ENCODE measurements at regions not wholly inside any gene's neighbourhood (a gene's known extent, or its start where the extent isn't known, plus 50 kb on each side); places are given as distances from the start of the nearest gene placed in this dataset.

GRCh38 chr5:124079062-124079461 is 567.1 kb downstream of the CSNK1G3 start:
- no peak for TF ChIP-seq Cebpa-rat (IDR thresholded peaks at IDR 0.05)
- no peaks in the 10 kb centered on the region for H3K36me3 ChIP-seq

DNA sequence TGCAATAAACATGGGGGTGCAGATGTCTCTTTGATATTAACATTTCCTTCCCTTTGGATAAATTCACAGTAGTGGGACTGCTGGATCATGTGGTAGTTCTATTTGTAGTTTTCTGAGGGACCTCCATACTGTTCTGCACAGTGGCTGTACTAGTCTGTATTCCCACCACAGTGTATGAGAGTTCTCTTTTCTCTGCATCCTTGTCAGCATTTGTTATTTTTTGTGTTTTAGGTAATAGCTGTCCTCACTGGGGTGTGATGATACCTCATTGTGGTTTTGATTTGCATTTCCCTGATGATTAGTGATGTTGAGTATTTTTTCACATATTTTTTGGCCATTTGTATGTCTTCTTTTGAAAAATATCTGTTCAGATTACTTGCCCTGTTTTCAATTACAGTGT is 562.5 kb downstream of the CSNK1G3 start:
- TF ChIP-seq Cebpa-rat (IDR thresholded peaks at IDR 0.05): no peak
- no peak overlapping the region for H3K4me2 ChIP-seq
- H3K9me3 ChIP-seq (replicated peaks in 1 of 11): peaks cover 0 to 9% (median 7%) of the 10 kb centered on the region in 11 experiments; a peak in 9 of 22 replicates
- H3K36me3 ChIP-seq: no peaks in the 10 kb centered on the region
- no peaks in the 10 kb centered on the region for H4K20me1 ChIP-seq
- H3K27ac ChIP-seq: no peak overlapping the region
- no peak overlapping the region for H3K9ac ChIP-seq
- no peaks in the 10 kb centered on the region for H3K27me3 ChIP-seq
- H3K4me3 ChIP-seq: no peak overlapping the region
- H3K4me1 ChIP-seq: no peaks in the 10 kb centered on the region; a peak in 1 of 20 replicates

More at GRCh38 chr5:124079062-124079461, 567.1 kb downstream of the CSNK1G3 start:
- H4K20me1 ChIP-seq: no peaks in the 10 kb centered on the region
- no peak overlapping the region for H3K4me2 ChIP-seq
- H3K27me3 ChIP-seq: no peaks in the 10 kb centered on the region
- H3K9ac ChIP-seq: no peak overlapping the region
- H3K9me3 ChIP-seq (replicated peaks in 1 of 11): peaks cover 0 to 9% (median 7%) of the 10 kb centered on the region in 11 experiments; a peak in 9 of 22 replicates
- no peak overlapping the region for H3K4me3 ChIP-seq
- no peaks in the 10 kb centered on the region; a peak in 1 of 20 replicates for H3K4me1 ChIP-seq
- H3K27ac ChIP-seq: no peak overlapping the region

DNA sequence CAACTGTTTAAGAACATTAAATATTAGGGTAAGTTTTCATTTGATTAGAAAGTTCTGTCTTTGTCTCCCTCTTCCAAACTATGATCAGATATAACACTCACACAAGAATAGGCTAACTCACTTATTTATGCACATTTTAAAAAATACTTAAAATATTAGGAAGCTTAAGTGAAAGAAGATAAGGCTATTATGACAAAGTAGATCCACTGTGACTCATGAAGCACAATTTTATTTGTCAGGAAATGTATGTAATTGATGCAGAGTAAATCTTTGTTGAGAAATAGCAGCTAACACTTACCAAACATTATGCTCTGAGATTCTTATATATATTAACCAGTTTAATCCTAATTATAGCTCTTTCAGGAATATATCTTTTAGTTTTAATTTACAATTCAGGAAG is 560.6 kb downstream of the CSNK1G3 start:
- H3K36me3 ChIP-seq: no peaks in the 10 kb centered on the region
- no peaks in the 10 kb centered on the region for H4K20me1 ChIP-seq
- H3K4me3 ChIP-seq: no peak overlapping the region
- no peak overlapping the region for H3K4me2 ChIP-seq
- H3K27me3 ChIP-seq: no peaks in the 10 kb centered on the region
- H3K9me3 ChIP-seq (replicated peaks in 1 of 11): no peaks in the 10 kb centered on the region; a peak in 1 of 22 replicates
- no peak overlapping the region for H3K9ac ChIP-seq
- H3K4me1 ChIP-seq: no peaks in the 10 kb centered on the region; a peak in 1 of 20 replicates
- no peak for TF ChIP-seq Cebpa-rat (IDR thresholded peaks at IDR 0.05)
- H3K27ac ChIP-seq: no peak overlapping the region

DNA sequence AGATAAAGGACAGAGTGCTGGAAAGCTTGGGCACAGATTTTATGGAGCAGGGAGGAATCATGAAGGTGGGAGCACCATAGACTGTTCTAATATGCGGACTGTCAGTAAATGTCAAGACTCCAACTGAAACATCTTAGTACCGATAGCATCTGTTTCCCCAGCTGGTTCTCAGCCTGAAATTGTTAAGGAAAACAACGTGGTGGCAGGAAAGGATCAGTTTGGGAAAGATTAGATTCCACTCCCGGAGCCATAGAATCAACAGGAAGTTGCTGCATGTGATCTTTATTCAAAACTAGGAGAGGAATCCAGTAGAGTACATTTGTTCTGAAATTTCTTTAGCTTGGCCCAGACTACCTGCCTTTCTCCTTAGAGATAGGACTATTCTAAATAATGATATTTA is 559.1 kb downstream of the CSNK1G3 start:
- H3K27ac ChIP-seq: no peak overlapping the region
- no peak overlapping the region for H3K4me2 ChIP-seq
- H3K27me3 ChIP-seq: no peaks in the 10 kb centered on the region
- H3K9me3 ChIP-seq (replicated peaks in 1 of 11): no peaks in the 10 kb centered on the region; a peak in 2 of 22 replicates
- no peaks in the 10 kb centered on the region; a peak in 1 of 20 replicates for H3K4me1 ChIP-seq
- no peaks in the 10 kb centered on the region for H4K20me1 ChIP-seq
- no peak overlapping the region for H3K4me3 ChIP-seq
- no peak overlapping the region for H3K9ac ChIP-seq
- no peak for TF ChIP-seq Cebpa-rat (IDR thresholded peaks at IDR 0.05)
- no peaks in the 10 kb centered on the region for H3K36me3 ChIP-seq

DNA sequence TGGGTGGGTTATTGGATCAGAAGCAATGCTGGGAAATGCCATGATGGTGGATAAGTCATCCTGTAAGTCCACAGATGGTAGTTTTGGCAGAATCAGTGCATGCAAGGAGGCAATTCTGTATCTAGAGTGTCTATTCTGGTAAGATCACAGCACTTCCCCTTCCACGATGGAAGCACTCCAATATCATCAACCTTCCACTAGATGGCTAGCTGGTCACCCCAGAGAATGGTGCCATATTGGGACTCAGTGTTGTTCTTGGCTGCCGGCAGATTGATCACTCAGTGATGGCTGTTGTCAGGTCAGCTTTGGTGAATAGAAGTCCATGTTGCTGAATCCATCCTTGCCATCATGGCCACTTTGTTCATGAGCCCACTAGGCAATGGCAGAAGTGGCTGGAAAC is 553.5 kb downstream of the CSNK1G3 start:
- Histone ChIP-seq H3K4me3 (no peak overlapping the region), H3K36me3 (no peaks in the 10 kb centered on the region), H3K4me1 (no peaks in the 10 kb centered on the region), H3K9me3 (replicated peaks in 1 of 11) (peaks cover 0 to 4% (median 0%) of the 10 kb centered on the region in 11 experiments; a peak in 3 of 22 replicates), H3K27ac (no peak overlapping the region), H4K20me1 (no peaks in the 10 kb centered on the region), H3K9ac (no peak overlapping the region), H3K4me2 (no peak overlapping the region), H3K27me3 (no peaks in the 10 kb centered on the region)
- TF ChIP-seq Cebpa-rat (IDR thresholded peaks at IDR 0.05): no peak

DNA sequence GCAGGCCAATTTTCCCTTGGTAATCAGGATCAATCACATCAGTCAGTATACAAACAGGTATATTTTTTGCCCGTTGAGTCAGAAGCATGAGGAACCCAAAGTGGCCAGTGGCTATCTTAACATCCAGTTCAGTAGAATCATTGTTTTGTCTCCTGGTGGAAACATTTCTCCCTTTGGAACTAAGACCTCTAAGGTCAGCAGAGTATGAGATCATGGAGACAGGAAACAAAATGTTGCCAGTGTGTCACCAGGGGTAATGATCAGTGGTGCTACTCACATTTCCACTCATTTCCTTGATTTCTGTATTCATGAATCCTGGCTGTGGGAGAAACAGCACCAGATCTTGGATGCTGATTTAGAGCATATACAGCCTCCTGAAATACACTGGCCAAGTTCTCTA is 553.0 kb downstream of the CSNK1G3 start:
- Histone ChIP-seq H3K27ac (no peak overlapping the region), H3K4me1 (no peaks in the 10 kb centered on the region), H3K9me3 (replicated peaks in 1 of 11) (peaks cover 0 to 4% (median 0%) of the 10 kb centered on the region in 11 experiments; a peak in 3 of 22 replicates), H3K4me2 (no peak overlapping the region), H3K9ac (no peak overlapping the region), H3K27me3 (no peaks in the 10 kb centered on the region), H3K36me3 (no peaks in the 10 kb centered on the region), H4K20me1 (no peaks in the 10 kb centered on the region), H3K4me3 (no peak overlapping the region)
- no peak for TF ChIP-seq Cebpa-rat (IDR thresholded peaks at IDR 0.05)

GRCh38 chr5:124061663-124062062 is 549.7 kb downstream of the CSNK1G3 start:
- Histone ChIP-seq H3K4me1 (peaks cover 16 to 23% (median 19%) of the 10 kb centered on the region in 10 experiments), H3K9ac (no peak overlapping the region), H4K20me1 (no peaks in the 10 kb centered on the region), H3K36me3 (no peaks in the 10 kb centered on the region), H3K4me2 (no peak overlapping the region), H3K27me3 (no peaks in the 10 kb centered on the region), H3K9me3 (replicated peaks in 1 of 11) (peaks cover 0 to 4% (median 0%) of the 10 kb centered on the region in 11 experiments; a peak in 2 of 22 replicates), H3K27ac (no peak overlapping the region), H3K4me3 (no peak overlapping the region)
- no peak for TF ChIP-seq Cebpa-rat (IDR thresholded peaks at IDR 0.05)

DNA sequence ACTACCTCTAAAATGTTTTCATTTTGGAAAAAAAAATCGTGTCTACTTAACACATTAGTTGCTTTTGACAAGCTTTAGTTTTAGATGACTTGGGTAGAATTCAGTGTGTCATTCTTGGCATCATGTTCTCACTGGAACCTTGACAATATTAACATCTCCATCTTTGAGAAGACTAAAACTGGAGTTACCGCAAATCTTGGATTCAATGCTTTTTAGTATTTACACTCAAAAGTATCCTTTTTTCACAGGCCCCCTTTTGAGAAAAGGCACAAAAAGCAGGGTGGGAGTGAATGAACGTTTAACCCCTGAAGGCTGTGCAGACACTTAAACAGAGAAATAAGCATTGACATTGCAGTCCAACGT is 549.1 kb downstream of the CSNK1G3 start:
- Histone ChIP-seq H3K9me3 (replicated peaks in 1 of 11) (peaks cover 0 to 5% (median 0%) of the 10 kb centered on the region in 11 experiments; a peak in 3 of 22 replicates), H3K4me2 (no peak overlapping the region), H3K9ac (no peak overlapping the region), H4K20me1 (no peaks in the 10 kb centered on the region), H3K4me1 (peaks cover 20 to 29% (median 25%) of the 10 kb centered on the region in 10 experiments), H3K27ac (no peak overlapping the region), H3K36me3 (no peaks in the 10 kb centered on the region), H3K4me3 (no peak overlapping the region), H3K27me3 (0 out of 22 replicates have a peak, but pooled peaks cover 0 to 6% (median 0%) of the 10 kb centered on the region in 11 experiments)
- no peak for TF ChIP-seq Cebpa-rat (IDR thresholded peaks at IDR 0.05)

DNA sequence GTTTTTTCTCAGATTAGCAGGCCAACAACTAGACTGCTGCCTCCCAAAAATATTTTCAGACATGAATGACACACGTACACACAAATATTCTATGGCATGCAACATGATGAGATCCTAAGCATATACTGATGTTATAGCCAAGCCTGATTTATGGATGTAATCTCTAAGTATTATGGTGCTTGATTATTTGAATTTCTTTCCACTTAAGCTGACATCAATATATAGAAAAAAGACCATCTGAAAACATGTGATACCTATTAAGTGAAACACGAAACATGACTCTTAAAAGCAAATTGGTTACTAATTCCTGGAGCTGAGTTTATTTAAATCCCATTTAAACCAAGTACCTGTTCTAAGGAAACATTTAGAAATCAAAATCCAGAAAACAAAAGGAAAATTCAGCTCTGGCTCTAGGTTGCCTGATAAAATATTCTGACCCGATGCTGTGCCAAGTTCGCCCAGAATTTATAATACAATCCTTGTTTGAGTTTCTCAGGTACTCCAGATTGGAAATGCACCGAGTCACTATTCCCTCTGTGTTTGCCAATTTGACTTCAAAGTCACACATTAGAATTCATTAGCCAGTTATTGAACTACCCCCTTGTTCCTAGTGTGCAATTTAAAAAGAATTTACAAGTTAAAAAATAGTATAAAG is 548.6 kb downstream of the CSNK1G3 start:
- Histone ChIP-seq H3K4me2 (no peak overlapping the region), H3K27ac (no peak overlapping the region), H3K9me3 (replicated peaks in 1 of 11) (peaks cover 0 to 9% (median 0%) of the 10 kb centered on the region in 11 experiments; a peak in 5 of 22 replicates), H3K9ac (no peak overlapping the region), H3K4me3 (no peak overlapping the region), H3K36me3 (no peaks in the 10 kb centered on the region), H4K20me1 (no peaks in the 10 kb centered on the region), H3K27me3 (0 out of 22 replicates have a peak, but pooled peaks cover 0 to 10% (median 0%) of the 10 kb centered on the region in 11 experiments), H3K4me1 (peaks cover 20 to 33% (median 27%) of the 10 kb centered on the region in 10 experiments)
- TF ChIP-seq Cebpa-rat (IDR thresholded peaks at IDR 0.05): no peak

- Histone ChIP-seq H3K4me2 (no peak overlapping the region), H4K20me1 (no peaks in the 10 kb centered on the region), H3K27me3 (0 out of 22 replicates have a peak, but pooled peaks cover 0 to 10% (median 0%) of the 10 kb centered on the region in 11 experiments), H3K27ac (no peak overlapping the region), H3K4me1 (peaks cover 20 to 34% (median 27%) of the 10 kb centered on the region in 10 experiments), H3K9me3 (replicated peaks in 1 of 11) (peaks cover 0 to 10% (median 0%) of the 10 kb centered on the region in 11 experiments; a peak in 4 of 22 replicates), H3K9ac (no peak overlapping the region), H3K36me3 (no peaks in the 10 kb centered on the region), H3K4me3 (no peak overlapping the region)
- TF ChIP-seq Cebpa-rat (IDR thresholded peaks at IDR 0.05): no peak
Measured at GRCh38 chr5:124060011-124060410, 548.0 kb downstream of the CSNK1G3 start.
